Limb (tissue), 2 donors: ENCODE measurements at regions not wholly inside any gene's neighbourhood (a gene's known extent, or its start where the extent isn't known, plus 50 kb on each side); places are given as distances from the start of the nearest gene placed in this dataset.

Source experiments
- DNase-seq, 2 donors: peaks; one replicate each; pipeline ENCODE4 v3.0.0-alpha.2; 2016; ENCODE audit errors: extremely low spot score in 2 of 2

DNA sequence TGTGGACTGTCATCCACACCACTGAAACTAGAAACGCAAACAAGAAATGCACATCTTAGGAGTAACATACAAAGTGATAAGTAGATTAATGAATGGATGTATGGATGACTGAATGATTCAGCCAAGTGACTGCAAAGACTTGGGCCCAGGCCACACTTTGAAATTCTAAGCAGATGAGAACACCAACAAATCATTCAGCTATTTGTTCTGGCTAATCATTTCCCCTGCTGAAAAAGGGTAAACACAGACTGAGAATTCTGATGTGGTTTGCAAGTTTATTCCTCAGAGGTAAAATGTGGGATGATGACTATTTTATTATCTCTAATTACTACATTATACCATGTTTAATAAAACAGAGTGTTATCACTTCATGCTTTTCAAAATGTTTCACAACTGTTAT, 163.2 kb upstream of the ADAMTS16 start:
- no peak for DNase-seq

DNA sequence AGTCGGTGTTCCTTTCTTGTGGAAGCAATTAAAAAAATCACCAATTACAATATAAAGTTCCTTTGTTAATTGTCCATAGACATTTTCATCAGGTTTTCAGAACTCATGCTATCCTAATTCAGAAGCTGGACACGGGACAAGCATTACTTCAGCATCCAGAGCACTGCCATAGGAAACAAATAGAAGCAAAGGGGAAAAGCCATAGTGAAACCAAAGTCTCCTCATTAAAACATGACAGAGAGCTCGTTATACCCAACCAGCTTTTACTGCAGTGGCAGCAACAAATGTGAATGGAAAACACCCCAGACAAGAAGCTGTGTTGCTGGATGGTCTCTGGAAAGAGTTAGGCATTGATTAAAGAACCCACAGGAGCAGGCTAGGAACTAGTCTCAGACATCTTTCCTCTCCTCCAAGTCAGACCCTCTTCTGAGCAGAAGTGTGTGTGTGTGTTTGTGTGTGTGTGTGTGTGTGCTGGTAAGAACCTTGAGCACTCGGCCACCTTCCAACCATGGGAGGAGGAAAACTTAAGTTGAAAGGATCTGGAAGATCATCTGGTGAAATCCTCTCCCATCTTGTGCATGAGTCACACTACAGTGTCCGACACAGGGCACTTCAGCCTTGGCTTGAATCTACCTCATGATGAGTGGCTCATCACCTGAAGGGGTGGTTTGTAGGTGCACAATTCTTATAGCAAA, 162.6 kb upstream of the ADAMTS16 start:
- DNase-seq = no peak

DNA sequence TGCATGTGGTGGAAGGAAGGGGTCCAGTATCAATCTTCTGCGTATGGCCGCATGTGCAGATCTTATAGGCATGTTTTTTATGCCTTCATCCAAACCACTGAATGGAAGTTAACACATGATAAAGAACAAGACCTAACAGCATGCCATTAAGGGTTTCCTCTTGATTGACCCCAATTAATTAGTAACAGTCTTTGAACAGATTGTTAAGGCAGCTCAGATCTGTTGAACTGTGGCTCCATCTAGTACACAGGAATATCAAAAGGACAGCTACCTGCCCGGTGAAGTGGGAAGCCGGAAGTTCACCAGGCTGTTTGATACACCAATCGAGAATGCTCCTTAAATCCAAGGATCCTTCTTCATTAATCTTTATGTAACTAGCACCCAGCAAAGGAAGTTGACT, 159.9 kb upstream of the ADAMTS16 start:
- DNase-seq = no peak

DNA sequence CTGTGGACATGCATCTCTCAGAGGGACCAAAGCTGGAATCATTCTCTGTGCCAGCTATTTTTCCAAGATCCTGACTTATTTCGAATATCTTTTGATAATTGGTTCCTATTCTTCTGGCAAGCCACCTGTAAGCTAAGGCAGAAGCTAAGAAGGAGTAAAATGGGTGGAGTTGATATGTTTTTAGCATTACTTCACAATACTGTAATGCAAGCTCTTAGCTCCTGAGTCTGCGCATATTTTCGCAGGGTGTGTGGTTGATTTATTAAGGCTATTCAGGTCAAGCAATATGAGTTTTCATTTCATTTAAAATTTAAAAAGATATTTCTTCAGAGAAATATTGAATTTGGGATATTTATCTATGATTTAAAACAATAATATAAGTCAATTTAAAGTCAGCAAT, 158.5 kb upstream of the ADAMTS16 start:
- no peak for DNase-seq

DNA sequence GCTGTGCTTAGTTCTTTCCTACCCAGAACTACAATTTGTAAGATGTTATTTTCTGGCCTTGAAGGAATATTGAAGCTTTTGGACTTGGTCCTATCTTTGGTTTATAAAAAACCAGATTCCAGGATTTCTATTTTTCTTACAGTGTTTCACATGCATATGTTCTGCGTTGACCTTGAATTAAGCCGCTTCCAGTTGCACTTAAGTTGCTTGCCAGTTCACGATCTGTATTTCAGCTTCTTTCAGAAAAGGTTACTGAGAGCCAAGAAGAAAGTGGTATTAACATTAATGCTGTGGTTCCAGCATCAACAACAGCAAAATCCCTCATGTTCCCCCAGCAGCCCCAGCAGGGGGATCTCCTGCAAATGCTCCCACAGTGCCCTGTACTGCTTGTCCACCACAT, 156.4 kb upstream of the ADAMTS16 start:
- DNase-seq = peak in 1 of 2 donors; percentile 15

DNA sequence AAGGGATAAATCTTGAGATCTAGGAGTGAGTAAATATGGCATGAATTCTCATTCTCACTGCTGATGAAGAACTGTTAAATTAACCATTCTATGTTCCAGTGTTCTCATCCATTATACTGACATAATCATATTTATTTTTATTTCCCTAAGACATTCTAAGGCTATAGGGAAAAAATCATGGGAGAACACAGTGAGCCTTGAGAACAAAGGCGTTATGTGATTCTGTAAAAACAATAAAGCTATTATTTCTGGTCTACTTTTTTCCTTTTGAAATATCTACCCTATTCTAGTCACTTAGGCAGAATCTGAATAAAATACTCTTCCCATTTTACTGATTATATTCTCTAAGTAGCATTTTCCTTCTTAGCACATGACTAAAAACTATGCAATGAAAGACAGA, 155.7 kb upstream of the ADAMTS16 start:
- no peak for DNase-seq

DNA sequence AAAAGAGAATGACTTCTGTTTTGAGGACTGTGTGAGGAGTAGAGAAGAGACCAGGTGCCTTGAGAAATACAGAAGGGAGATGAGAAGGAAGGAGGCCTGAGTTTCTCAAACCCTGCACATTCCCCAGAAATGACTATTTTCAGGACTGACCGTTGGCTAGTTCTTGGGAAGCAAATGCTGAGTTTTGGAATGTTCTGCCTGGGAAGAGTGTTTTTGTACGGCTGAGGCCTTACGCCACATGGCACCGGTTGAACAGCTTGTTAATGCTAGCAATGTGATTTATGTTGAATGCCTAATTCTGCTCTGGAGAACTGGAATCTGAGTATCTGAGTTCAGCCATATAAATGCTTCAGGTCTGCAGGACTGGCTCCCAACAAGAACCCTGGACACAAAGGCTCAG, 152.7 kb upstream of the ADAMTS16 start:
- no peak for DNase-seq

DNA sequence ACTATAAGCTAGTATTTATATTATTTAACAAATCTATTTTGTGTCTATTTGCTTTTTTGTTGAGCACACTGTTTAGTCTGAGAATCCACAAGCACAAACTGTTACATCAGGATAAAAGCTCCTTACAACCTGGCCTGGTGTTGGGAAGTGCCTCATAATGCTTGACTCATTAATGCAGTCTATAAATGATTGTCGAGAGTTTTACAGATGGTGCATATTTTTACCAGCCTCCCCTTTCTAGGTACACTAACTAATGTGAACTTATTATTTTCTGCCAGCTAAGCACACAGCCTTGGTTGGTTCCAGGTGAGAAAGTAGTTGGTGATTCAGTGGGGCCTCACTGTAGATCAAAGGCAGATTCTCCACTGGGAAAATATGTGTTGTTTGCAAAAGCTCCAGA, 151.0 kb upstream of the ADAMTS16 start:
- no peak for DNase-seq

DNA sequence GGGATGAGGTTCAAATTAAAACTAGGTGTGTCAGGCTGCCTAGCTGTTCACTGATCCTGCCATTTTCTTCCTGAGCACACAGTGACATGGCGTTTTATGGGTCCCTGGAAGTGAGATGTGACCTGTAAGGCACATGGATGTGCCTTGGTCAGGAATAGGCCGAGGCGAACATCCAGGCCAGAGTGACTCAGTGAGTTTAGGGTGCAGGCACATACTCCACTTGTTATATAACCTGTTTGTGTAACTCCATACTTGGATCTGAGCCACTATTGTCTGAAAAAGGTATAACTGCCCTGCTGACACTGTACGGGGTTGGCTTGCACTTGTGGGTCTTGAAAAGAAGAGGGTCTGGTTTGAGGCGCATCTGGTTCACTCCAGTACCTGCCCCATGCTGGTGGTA, 150.1 kb upstream of the ADAMTS16 start:
- DNase-seq = no peak

DNA sequence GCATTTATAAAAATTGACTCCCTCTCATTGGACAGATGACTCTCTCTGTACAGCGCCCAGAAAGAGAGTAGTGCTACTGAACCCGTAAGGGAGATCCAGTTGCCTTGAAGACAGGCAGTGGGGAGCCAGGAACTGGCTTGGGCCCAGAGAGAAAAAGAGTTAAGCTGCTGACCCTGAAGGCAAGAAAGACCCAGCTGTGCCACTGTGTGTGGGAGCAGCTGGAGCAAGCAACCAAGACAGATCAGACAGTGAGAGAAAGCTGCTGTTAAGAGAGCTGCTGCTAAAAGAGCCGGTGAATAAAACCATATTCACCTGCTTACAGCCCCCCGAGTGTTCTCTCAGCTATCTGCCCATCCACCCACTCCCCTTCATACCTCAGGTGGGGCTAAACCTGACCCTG, 149.7 kb upstream of the ADAMTS16 start:
- no peak for DNase-seq

DNA sequence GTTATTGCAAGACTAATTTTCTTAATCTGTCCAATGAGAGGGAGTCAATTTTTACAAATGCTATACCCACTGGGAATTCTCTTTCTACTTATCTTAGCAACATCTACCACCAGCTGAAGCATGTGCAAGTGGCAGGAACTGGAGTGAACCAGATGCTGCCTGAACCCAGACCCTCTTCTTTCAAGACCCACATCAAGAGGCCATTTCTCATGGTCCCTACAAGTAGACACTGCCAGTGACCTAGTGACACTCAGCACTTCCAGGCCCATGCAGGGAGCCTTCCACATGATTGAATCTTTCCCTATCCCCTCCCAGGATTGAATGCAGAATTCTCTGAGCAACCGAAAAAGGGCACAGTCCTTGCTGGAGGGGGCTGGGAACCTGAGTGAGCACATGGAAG, 148.2 kb upstream of the ADAMTS16 start:
- no peak for DNase-seq

DNA sequence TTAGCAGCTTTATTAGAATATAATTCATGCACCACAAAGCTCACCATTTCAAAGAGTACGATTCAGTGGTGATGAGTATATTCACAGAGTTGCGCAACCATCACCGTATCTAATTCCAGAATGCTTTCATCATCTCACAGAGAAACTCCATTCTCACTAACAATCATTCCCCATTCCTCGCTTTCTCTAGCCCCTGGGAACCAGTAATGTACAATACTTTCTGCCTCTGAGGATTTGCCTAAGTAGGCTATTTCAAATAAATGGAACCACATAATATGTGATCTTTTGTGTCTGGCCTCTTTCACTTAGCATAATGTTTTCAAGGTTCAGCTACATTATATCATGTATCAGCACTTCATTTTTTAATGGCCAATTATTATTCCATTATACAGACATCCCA, 145.1 kb upstream of the ADAMTS16 start:
- no peak for DNase-seq

DNA sequence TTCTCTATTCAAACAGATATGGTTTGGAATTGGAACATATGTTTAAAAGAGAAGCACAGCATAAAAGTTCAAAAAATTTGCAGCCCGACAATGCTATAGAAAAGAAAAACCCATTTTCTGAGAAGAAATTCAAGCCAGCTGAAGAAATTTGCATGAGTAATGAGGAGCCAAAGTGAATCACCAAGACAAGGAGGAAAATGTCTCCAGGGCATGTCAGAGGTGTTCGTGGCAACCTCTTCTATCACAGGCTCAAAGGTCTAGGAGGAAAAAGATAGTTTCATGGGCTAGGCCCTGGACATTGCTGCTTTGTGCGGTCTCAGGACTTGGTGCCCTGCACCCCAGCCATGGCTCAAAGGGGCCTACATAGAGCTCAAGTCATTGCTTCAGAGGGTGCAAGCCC, 134.8 kb upstream of the ADAMTS16 start:
- no peak for DNase-seq

DNA sequence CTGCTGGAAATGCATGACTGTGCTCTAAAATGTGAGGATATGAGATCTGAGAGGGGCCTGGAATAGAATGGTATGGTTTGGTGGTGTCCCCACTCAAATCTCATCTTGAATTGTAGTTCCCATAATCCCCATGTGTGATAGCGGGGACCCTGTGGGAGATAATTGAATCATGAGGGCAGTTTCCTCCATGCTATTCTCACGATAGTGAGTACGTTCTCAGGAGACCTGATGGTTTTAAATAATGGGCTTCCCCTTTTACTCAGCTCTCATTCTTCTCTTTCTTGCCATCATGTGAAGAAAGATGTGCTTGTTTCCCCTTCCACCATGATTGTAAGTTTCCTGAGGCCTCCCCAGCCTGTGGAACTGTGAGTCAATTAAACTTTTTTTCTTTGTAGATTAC, 133.6 kb upstream of the ADAMTS16 start:
- DNase-seq = no peak

DNA sequence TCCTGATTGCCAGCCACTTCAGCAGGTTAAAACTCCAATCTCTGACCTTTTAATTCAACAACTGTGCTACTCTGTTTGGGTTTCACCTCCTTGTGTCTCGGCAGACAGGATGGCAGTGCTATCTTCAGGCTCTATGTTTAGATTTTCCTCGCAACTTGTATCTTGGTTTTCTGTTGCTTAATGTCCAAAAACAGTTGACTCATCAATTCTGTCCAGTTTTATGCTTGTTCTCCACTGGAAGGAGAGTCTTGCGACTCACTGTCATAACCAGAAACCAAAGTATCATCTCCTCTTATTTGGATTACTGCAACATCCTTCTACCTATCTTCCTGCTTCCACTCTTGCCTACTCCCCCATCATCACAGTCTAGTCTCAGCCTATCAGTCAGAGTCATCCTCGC, 130.9 kb upstream of the ADAMTS16 start:
- no peak for DNase-seq

DNA sequence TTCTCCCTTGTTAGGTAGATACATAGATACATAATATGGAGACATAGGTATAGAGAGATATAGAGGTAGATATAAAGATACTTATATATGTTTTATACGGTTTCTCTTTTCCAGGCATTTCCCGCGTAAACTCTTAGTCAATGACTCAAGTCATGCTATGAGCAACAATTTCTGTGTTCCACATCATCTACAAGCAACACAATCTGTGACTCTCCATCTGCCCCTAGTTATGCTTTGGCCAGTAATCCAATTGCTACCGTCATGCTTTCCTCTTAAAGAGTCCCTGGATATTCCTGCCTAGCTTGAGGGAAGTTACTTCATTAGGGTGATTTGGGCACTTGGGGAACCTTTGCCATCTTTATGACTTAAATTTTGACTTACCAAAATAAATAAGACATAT, 129.0 kb upstream of the ADAMTS16 start:
- no peak for DNase-seq

DNA sequence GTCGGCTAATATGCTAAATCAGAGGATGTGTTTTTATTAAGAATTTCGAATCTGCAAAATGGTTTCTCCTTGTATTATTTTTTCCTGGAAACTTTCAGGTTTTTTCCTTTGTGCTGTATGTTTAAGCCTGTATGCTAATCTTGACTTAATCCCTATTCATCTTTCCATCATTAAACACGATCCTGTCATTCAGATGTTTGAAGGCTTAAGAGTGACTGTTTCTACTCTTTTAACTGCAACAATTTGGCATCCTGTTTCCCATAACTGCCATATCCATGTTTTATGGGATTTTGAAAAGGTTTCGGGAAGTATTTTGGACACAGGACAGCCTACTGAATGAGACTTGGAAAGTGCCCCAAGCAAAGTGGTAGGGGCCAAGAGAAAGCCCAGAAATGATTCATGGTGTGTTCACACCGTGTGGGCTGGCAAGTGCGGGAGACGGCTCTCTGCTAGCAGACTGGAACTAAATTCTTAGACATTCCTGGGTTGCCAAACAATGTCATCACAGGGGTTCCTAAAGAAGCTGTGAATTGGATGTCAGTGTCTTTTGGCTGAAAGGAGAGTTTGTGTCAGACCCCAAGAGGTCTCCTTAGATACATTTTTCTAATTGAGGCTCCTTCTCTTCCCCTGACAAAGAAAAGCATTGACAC, 125.4 kb upstream of the ADAMTS16 start:
- peak; percentile 18 to 58 for DNase-seq

DNA sequence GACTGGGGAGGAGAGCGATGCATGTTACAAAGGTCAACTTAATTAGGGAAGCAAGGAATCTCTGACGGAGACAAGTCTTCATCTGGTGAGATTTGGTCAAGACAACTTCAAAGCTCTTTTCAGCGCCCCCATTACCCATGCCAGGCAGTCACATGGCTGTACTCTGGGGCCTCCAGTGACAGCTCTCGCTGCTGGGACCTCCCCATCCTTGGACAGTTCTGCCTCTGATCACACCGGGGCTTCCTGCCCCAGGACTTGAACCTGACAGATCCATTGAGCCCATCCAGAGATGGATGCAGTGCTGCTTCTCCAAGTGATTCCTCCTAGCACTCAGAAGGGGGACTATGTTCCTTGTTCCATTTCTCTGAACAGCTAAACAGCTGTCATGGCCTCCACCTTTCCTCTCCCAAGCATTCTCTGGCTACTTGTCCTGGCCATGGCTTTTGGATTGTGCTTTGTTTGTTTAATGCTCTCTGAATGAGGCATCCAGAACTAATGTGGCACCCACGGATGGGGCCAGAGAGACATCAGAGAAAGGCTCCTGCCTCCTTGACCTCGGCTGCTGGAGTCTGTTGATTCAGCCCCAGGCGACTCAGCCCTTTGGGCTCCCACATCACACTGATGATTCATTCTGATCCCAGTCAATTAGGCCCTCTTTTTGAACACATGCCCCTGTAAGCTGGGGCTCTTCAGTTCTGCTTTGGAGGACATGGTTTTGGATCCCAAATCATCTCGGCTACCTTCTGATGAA, 122.1 kb upstream of the ADAMTS16 start:
- no peak for DNase-seq

DNA sequence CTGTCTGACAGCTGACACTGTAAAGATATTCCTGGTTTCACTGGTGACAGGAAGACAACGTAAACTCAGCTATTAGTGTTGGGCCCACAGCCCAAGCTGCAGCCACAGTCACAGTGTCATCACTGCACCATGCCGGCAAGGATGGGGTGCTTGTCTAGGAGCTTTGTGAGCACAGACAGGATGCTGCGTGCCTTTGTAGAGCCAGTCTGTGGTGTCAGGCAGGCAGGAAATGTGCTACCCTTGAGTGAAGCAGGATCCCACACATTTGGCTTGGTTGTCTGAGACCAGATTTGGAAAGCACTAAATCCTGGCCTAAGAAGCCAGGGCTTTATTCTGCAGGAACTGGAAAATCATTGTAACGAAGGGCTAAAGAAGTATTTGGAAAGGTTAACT, 121.6 kb upstream of the ADAMTS16 start:
- DNase-seq = no peak

DNA sequence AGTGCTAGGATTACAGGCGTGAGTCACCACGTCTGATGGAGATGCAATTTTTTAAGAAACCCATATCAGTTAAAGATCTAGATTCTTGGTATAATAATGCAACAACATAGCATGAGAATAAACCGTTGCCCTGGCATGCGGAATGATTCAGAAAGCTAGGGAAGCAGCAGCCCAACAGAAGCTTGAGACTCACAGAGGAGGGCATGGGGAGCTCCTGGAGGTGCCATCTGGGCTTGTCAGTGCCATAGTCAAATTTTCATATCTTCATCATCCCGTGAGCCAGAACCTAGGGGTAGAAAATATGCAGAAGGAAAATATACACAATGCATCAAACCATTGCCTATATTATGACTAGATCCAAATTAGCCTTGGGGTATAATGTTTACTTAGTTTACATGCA, 118.7 kb upstream of the ADAMTS16 start:
- no peak for DNase-seq

DNA sequence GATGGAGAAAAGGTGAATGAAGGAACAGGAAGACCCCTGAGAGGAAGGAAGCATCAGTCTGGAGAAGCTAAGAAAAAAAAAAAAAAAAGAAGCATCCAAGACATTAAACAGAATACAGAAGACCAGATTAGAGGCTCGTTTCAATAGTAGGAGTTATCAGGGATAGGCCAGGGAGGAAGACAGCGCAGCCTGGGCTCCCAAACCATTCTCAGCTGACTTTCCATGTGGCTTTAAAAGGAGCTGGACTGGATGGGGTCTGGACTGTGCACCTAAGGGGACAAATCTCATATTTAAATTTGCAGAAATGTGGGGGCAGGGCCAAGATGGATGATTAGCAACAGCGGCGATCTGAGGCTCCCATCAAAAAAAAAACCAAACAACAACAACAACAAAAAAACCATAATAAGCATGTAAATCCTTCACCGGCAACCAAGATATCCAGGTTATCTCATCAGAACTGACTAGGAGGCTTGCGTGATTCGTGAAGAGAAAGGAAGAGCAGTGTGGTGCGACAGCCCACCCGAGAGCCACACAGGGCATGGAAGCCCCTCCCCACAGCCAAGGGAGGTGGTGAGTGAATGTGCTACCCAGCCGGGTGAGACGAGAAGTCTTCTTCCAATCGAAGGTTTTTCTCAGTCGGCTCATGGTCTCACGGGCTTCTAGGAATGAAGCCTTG, 114.9 kb upstream of the ADAMTS16 start:
- DNase-seq = no peak

DNA sequence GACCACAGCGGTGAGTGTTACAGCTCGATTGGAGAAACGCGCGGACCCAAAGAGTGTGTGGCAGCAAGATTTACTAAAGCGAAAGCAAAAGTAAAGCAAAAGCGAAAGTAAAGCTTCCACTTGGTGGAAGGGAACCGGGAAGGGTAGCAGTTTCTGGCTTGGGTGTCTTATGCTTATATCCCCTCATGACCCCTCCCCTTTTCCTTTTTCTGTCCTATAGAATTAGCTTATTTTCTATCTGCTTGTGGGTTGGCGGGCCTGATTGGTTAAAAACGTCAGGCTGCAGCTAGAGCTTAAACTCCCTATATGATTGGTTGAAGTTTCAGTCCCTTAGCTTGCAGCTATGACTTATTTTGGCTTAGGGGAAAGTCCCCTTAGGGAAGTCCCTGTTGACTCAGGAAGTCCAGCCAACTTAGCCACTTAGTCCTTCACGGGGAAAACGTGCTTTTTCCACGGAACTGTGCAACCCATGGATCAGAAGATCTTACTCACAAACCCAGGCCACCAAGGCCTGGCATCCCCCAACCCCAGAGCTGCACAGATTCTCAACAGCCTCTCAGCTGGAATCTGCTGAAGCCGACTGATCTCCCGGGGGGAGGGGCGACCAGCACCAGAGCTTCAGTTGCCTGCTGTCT, 114.2 kb upstream of the ADAMTS16 start:
- no peak for DNase-seq
